Dendritic cell treated with granulocyte-macrophage colony-stimulating factor and Interleukin-4, amounts not matched to agents 40 ng/mL and 50 ng/mL, for 4 days (primary cell): ENCODE measurements at regions not wholly inside any gene's neighbourhood (a gene's known extent, or its start where the extent isn't known, plus 50 kb on each side); places are given as distances from the start of the nearest gene placed in this dataset.
"Not testable (repeated sequence)": the region's sequence is repeated elsewhere in the genome, so short reads cannot be mapped to it uniquely, and the experiment has no call there.

Experiments
- H3K27ac Mint-ChIP-seq: one replicate; pipeline ENCODE4 v1.8.0; 2022; ENCODE audit warnings: mild to moderate bottlenecking, mixed read lengths
- H3K27me3 Mint-ChIP-seq: one replicate; pipeline ENCODE4 v1.8.0; 2022; ENCODE audit warnings: mild to moderate bottlenecking, mixed read lengths
- H3K36me3 Mint-ChIP-seq: one replicate; pipeline ENCODE4 v1.8.0; 2022; ENCODE audit warnings: low read depth, mixed read lengths
- H3K4me1 Mint-ChIP-seq: one replicate; pipeline ENCODE4 v1.8.0; 2022; ENCODE audit warnings: low read depth, mixed read lengths
- H3K4me3 Mint-ChIP-seq: one replicate; pipeline ENCODE4 v1.8.0; 2022; ENCODE audit warnings: mild to moderate bottlenecking, moderate library complexity, mixed read lengths
- H3K9me3 Mint-ChIP-seq: one replicate; pipeline ENCODE4 v1.8.0; 2022; ENCODE audit warnings: mixed read lengths
- intact Hi-C: fragments of 100-400 bp; cut with micrococcal nuclease; formaldehyde crosslinking; loops from one replicate; pipeline ENCODE4 v1.15.0; 2022

- H3K9me3 Mint-ChIP-seq: peaks cover 18% of the 10 kb centered on the region
- no peak overlapping the region for H3K4me3 Mint-ChIP-seq
- no peak overlapping the region for H3K27ac Mint-ChIP-seq
- H3K27me3 Mint-ChIP-seq: no peaks in the 10 kb centered on the region
- H3K4me1 Mint-ChIP-seq: no peaks in the 10 kb centered on the region
- intact Hi-C loops: no loop called here
- no peaks in the 10 kb centered on the region for H3K36me3 Mint-ChIP-seq
Measured at GRCh38 chr1:65640046-65640445, 152.6 kb upstream of the PDE4B start.

- H3K4me1 Mint-ChIP-seq, H3K4me3 Mint-ChIP-seq, H3K36me3 Mint-ChIP-seq, intact Hi-C loops, H3K27me3 Mint-ChIP-seq, H3K27ac Mint-ChIP-seq: not testable (repeated sequence)
- peaks cover 77% of the 10 kb centered on the region for H3K9me3 Mint-ChIP-seq
Measured at GRCh38 chr1:65649185-65649584, 143.5 kb upstream of the PDE4B start.

GRCh38 chr1:65650682-65651081, 142.0 kb upstream of the PDE4B start:
- Mint-ChIP-seq H3K27ac (no peak overlapping the region), H3K4me1 (no peaks in the 10 kb centered on the region), H3K4me3 (no peak overlapping the region), H3K9me3 (peaks cover 65% of the 10 kb centered on the region), H3K36me3 (no peaks in the 10 kb centered on the region), H3K27me3 (no peaks in the 10 kb centered on the region)
- intact Hi-C loops: no loop called here

GRCh38 chr1:65654526-65654925, 138.2 kb upstream of the PDE4B start:
- H3K4me3 Mint-ChIP-seq, intact Hi-C loops, H3K36me3 Mint-ChIP-seq, H3K4me1 Mint-ChIP-seq, H3K27ac Mint-ChIP-seq, H3K27me3 Mint-ChIP-seq: not testable (repeated sequence)
- H3K9me3 Mint-ChIP-seq: peaks cover 26% of the 10 kb centered on the region

- intact Hi-C loops, H3K4me3 Mint-ChIP-seq, H3K27ac Mint-ChIP-seq, H3K27me3 Mint-ChIP-seq, H3K4me1 Mint-ChIP-seq, H3K36me3 Mint-ChIP-seq: not testable (repeated sequence)
- peaks cover 13% of the 10 kb centered on the region for H3K9me3 Mint-ChIP-seq
Measured at GRCh38 chr1:65657609-65658008, 135.1 kb upstream of the PDE4B start.

- H3K9me3 Mint-ChIP-seq: peaks cover 7% of the 10 kb centered on the region
- no peaks in the 10 kb centered on the region for H3K4me1 Mint-ChIP-seq
- no peak overlapping the region for H3K27ac Mint-ChIP-seq
- H3K27me3 Mint-ChIP-seq: no peaks in the 10 kb centered on the region
- intact Hi-C loops: no loop called here
- H3K36me3 Mint-ChIP-seq: no peaks in the 10 kb centered on the region
- no peak overlapping the region for H3K4me3 Mint-ChIP-seq
Measured at GRCh38 chr1:65658122-65658521, 134.6 kb upstream of the PDE4B start.

- peaks cover 22% of the 10 kb centered on the region for H3K9me3 Mint-ChIP-seq
- no peaks in the 10 kb centered on the region for H3K4me1 Mint-ChIP-seq
- H3K27me3 Mint-ChIP-seq: no peaks in the 10 kb centered on the region
- no peak overlapping the region for H3K27ac Mint-ChIP-seq
- no peak overlapping the region for H3K4me3 Mint-ChIP-seq
- no peaks in the 10 kb centered on the region for H3K36me3 Mint-ChIP-seq
- intact Hi-C loops: no loop called here
Measured at GRCh38 chr1:65668368-65668767, 124.3 kb upstream of the PDE4B start.

GRCh38 chr1:65670518-65670917, 122.2 kb upstream of the PDE4B start:
- intact Hi-C loops: no loop called here
- Mint-ChIP-seq H3K27me3 (no peaks in the 10 kb centered on the region), H3K4me1 (no peaks in the 10 kb centered on the region), H3K9me3 (peaks cover 19% of the 10 kb centered on the region), H3K27ac (no peak overlapping the region), H3K4me3 (no peak overlapping the region), H3K36me3 (no peaks in the 10 kb centered on the region)

GRCh38 chr1:65674522-65674921, 118.2 kb upstream of the PDE4B start:
- no peaks in the 10 kb centered on the region for H3K27me3 Mint-ChIP-seq
- H3K36me3 Mint-ChIP-seq: no peaks in the 10 kb centered on the region
- H3K9me3 Mint-ChIP-seq: no peaks in the 10 kb centered on the region
- H3K27ac Mint-ChIP-seq: no peak overlapping the region
- no peaks in the 10 kb centered on the region for H3K4me1 Mint-ChIP-seq
- intact Hi-C loops: no loop called here
- no peak overlapping the region for H3K4me3 Mint-ChIP-seq

GRCh38 chr1:65679773-65680172, 112.9 kb upstream of the PDE4B start:
- H3K4me3 Mint-ChIP-seq: no peak overlapping the region
- H3K4me1 Mint-ChIP-seq: no peaks in the 10 kb centered on the region
- H3K27me3 Mint-ChIP-seq: no peaks in the 10 kb centered on the region
- no peaks in the 10 kb centered on the region for H3K36me3 Mint-ChIP-seq
- intact Hi-C loops: no loop called here
- H3K27ac Mint-ChIP-seq: no peak overlapping the region
- no peaks in the 10 kb centered on the region for H3K9me3 Mint-ChIP-seq

- H3K27ac Mint-ChIP-seq: no peak overlapping the region
- H3K4me3 Mint-ChIP-seq: no peak overlapping the region
- H3K27me3 Mint-ChIP-seq: no peaks in the 10 kb centered on the region
- H3K9me3 Mint-ChIP-seq: no peaks in the 10 kb centered on the region
- no peaks in the 10 kb centered on the region for H3K36me3 Mint-ChIP-seq
- H3K4me1 Mint-ChIP-seq: no peaks in the 10 kb centered on the region
- intact Hi-C loops: no loop called here
Measured at GRCh38 chr1:65681096-65681495, 111.6 kb upstream of the PDE4B start.

- Mint-ChIP-seq H3K9me3 (no peaks in the 10 kb centered on the region), H3K4me1 (no peaks in the 10 kb centered on the region), H3K4me3 (no peak overlapping the region), H3K27ac (no peak overlapping the region), H3K36me3 (no peaks in the 10 kb centered on the region), H3K27me3 (no peaks in the 10 kb centered on the region)
- intact Hi-C loops: loop anchor here (1.0 to 5.0 kb wide), 4 partner anchors 257 to 625 kb away; no protein-coding TSS in a partner anchor
Measured at GRCh38 chr1:65687428-65688214, 105.1 kb upstream of the PDE4B start.

- no peaks in the 10 kb centered on the region for H3K9me3 Mint-ChIP-seq
- H3K4me1 Mint-ChIP-seq: no peaks in the 10 kb centered on the region
- no peaks in the 10 kb centered on the region for H3K36me3 Mint-ChIP-seq
- H3K27me3 Mint-ChIP-seq: no peaks in the 10 kb centered on the region
- intact Hi-C loops: loop anchor here (5.0 kb wide), 1 partner anchor 626 kb away; no protein-coding TSS in a partner anchor
- no peak overlapping the region for H3K27ac Mint-ChIP-seq
- no peak overlapping the region for H3K4me3 Mint-ChIP-seq
Measured at GRCh38 chr1:65688215-65688566, 104.5 kb upstream of the PDE4B start.

- no peaks in the 10 kb centered on the region for H3K9me3 Mint-ChIP-seq
- H3K27me3 Mint-ChIP-seq: no peaks in the 10 kb centered on the region
- intact Hi-C loops: loop anchor here (5.0 kb wide), 1 partner anchor 627 kb away; no protein-coding TSS in a partner anchor
- no peak overlapping the region for H3K27ac Mint-ChIP-seq
- H3K4me1 Mint-ChIP-seq: no peaks in the 10 kb centered on the region
- H3K4me3 Mint-ChIP-seq: no peak overlapping the region
- H3K36me3 Mint-ChIP-seq: no peaks in the 10 kb centered on the region
Measured at GRCh38 chr1:65688848-65689247, 103.8 kb upstream of the PDE4B start.
